ENCODE measurements at regions not wholly inside any gene's neighbourhood (a gene's known extent, or its start where the extent isn't known, plus 50 kb on each side); places are given as distances from the start of the nearest gene placed in this dataset.

GRCh38 chr13:104996022-104996421 lies 1539.4 kb downstream of the EFNB2 start:
- TF ChIP-seq TCF12 (IDR thresholded peaks at IDR 0.05; ENCODE audit: low read depth) = no peak
- TF ChIP-seq TEAD4 (IDR thresholded peaks at IDR 0.05) = no peak
- no peak for TF ChIP-seq ZBTB7A (IDR thresholded peaks at IDR 0.05; ENCODE audit: low read depth)
- TF ChIP-seq NFIC (IDR thresholded peaks at IDR 0.05) = no peak
- no peak for TF ChIP-seq FOXM1 (IDR thresholded peaks at IDR 0.05; ENCODE audit: borderline replicate concordance, low read depth)
- TF ChIP-seq REST (IDR thresholded peaks at IDR 0.05; ENCODE audit: low read depth) = no peak
- no peak for TF ChIP-seq EGR1 (IDR thresholded peaks at IDR 0.05)

GRCh38 chr13:104993708-104994107 lies 1541.8 kb downstream of the EFNB2 start:
- TF ChIP-seq CREB1 (IDR thresholded peaks at IDR 0.05; ENCODE audit: low read depth) (no peak), NFIC (IDR thresholded peaks at IDR 0.05) (no peak), USF1 (IDR thresholded peaks at IDR 0.05) (no peak)

GRCh38 chr13:104987621-104988020 lies 1547.8 kb downstream of the EFNB2 start:
- TF ChIP-seq TCF12 (IDR thresholded peaks at IDR 0.05; ENCODE audit: low read depth) (no peak), CEBPB (IDR thresholded peaks at IDR 0.05) (no peak), TAF1 (IDR thresholded peaks at IDR 0.05; ENCODE audit: low read depth) (no peak), FOXM1 (IDR thresholded peaks at IDR 0.05; ENCODE audit: borderline replicate concordance, low read depth) (no peak), ZBTB7A (IDR thresholded peaks at IDR 0.05; ENCODE audit: low read depth) (no peak), EP300 (IDR thresholded peaks at IDR 0.05; ENCODE audit: borderline replicate concordance) (no peak), USF1 (IDR thresholded peaks at IDR 0.05) (no peak)

- TF ChIP-seq EGR1 (IDR thresholded peaks at IDR 0.05) = no peak
These were observed 1551.1 kb downstream of the EFNB2 start for GRCh38 chr13:104984296-104984818.

- TF ChIP-seq ZBTB7A (IDR thresholded peaks at IDR 0.05; ENCODE audit: low read depth) (no peak), RAD21 (IDR thresholded peaks at IDR 0.05; ENCODE audit: low read depth) (no peak), TAF1 (IDR thresholded peaks at IDR 0.05; ENCODE audit: low read depth) (no peak), CEBPB (IDR thresholded peaks at IDR 0.05) (no peak), EGR1 (IDR thresholded peaks at IDR 0.05) (no peak), TCF12 (IDR thresholded peaks at IDR 0.05; ENCODE audit: low read depth) (no peak), EP300 (IDR thresholded peaks at IDR 0.05; ENCODE audit: borderline replicate concordance) (no peak), NFIC (IDR thresholded peaks at IDR 0.05) (no peak), REST (IDR thresholded peaks at IDR 0.05; ENCODE audit: low read depth) (no peak), CREB1 (IDR thresholded peaks at IDR 0.05; ENCODE audit: low read depth) (no peak), TEAD4 (IDR thresholded peaks at IDR 0.05) (no peak), MAX (IDR thresholded peaks at IDR 0.05) (no peak), USF1 (IDR thresholded peaks at IDR 0.05) (no peak)
These were observed 1551.9 kb downstream of the EFNB2 start for GRCh38 chr13:104983601-104984000.

GRCh38 chr13:104980586-104980985 lies 1554.9 kb downstream of the EFNB2 start:
- TF ChIP-seq USF1 (IDR thresholded peaks at IDR 0.05) = no peak
- TF ChIP-seq MAX (IDR thresholded peaks at IDR 0.05) = no peak
- no peak for TF ChIP-seq NFIC (IDR thresholded peaks at IDR 0.05)
- TF ChIP-seq EGR1 (IDR thresholded peaks at IDR 0.05) = no peak
- no peak for TF ChIP-seq ZBTB7A (IDR thresholded peaks at IDR 0.05; ENCODE audit: low read depth)
- TF ChIP-seq RAD21 (IDR thresholded peaks at IDR 0.05; ENCODE audit: low read depth) = no peak
- TF ChIP-seq TCF12 (IDR thresholded peaks at IDR 0.05; ENCODE audit: low read depth) = no peak
- no peak for TF ChIP-seq REST (IDR thresholded peaks at IDR 0.05; ENCODE audit: low read depth)
- TF ChIP-seq TEAD4 (IDR thresholded peaks at IDR 0.05) = no peak
- TF ChIP-seq FOXM1 (IDR thresholded peaks at IDR 0.05; ENCODE audit: borderline replicate concordance, low read depth) = no peak
- no peak for TF ChIP-seq YY1 (IDR thresholded peaks at IDR 0.05; ENCODE audit: low read depth)
